ENCODE measurements at regions not wholly inside any gene's neighbourhood (a gene's known extent, or its start where the extent isn't known, plus 50 kb on each side); places are given as distances from the start of the nearest gene placed in this dataset.
A peak's percentile ranks its signal among the peaks of the same experiment; 100 is the strongest.

GRCh38 chr3:17938313-17938712 is 195.9 kb upstream of the TBC1D5 start:
- no peak for FAIRE-seq

- no peak for FAIRE-seq
Observed at GRCh38 chr3:17936736-17937480, 194.5 kb upstream of the TBC1D5 start.

GRCh38 chr3:17935222-17935621 is 192.8 kb upstream of the TBC1D5 start:
- no peak for FAIRE-seq

GRCh38 chr3:17932136-17932771 is 189.8 kb upstream of the TBC1D5 start:
- no peak for FAIRE-seq

- no peak for FAIRE-seq
Observed at GRCh38 chr3:17931131-17931530, 188.7 kb upstream of the TBC1D5 start.

- no peak for FAIRE-seq
Observed at GRCh38 chr3:17928502-17929145, 186.2 kb upstream of the TBC1D5 start.

GRCh38 chr3:17927036-17927435 is 184.6 kb upstream of the TBC1D5 start:
- no peak for FAIRE-seq

GRCh38 chr3:17915341-17915740 is 172.9 kb upstream of the TBC1D5 start:
- no peak for FAIRE-seq

GRCh38 chr3:17913359-17913758 is 170.9 kb upstream of the TBC1D5 start:
- no peak for FAIRE-seq

GRCh38 chr3:17911986-17912760 is 169.7 kb upstream of the TBC1D5 start:
- no peak for FAIRE-seq

- FAIRE-seq: no peak
Observed at GRCh38 chr3:17910922-17911321, 168.5 kb upstream of the TBC1D5 start.

GRCh38 chr3:17909714-17910113 is 167.3 kb upstream of the TBC1D5 start:
- no peak for FAIRE-seq

- no peak for FAIRE-seq
Observed at GRCh38 chr3:17908399-17909191, 166.2 kb upstream of the TBC1D5 start.

- FAIRE-seq: no peak
Observed at GRCh38 chr3:17905996-17906395, 163.6 kb upstream of the TBC1D5 start.

GRCh38 chr3:17901893-17902292 is 159.5 kb upstream of the TBC1D5 start:
- FAIRE-seq: no peak

- peak; percentile 77 for FAIRE-seq
Observed at GRCh38 chr3:17894434-17895060, 152.1 kb upstream of the TBC1D5 start.

- no peak for FAIRE-seq
Observed at GRCh38 chr3:17891139-17891856, 148.9 kb upstream of the TBC1D5 start.

GRCh38 chr3:17885986-17886385 is 143.6 kb upstream of the TBC1D5 start:
- FAIRE-seq: no peak

- no peak for FAIRE-seq
Observed at GRCh38 chr3:17882981-17883380, 140.6 kb upstream of the TBC1D5 start.

GRCh38 chr3:17877299-17877698 is 134.9 kb upstream of the TBC1D5 start:
- no peak for FAIRE-seq

- FAIRE-seq: no peak
Observed at GRCh38 chr3:17874636-17875035, 132.2 kb upstream of the TBC1D5 start.
